ENCODE measurements at regions not wholly inside any gene's neighbourhood (a gene's known extent, or its start where the extent isn't known, plus 50 kb on each side); places are given as distances from the start of the nearest gene placed in this dataset.

GRCh38 chr5:152592416-152592815 lies 187.3 kb upstream of the NMUR2 start:
- TF ChIP-seq CTCF (IDR thresholded peaks at IDR 0.05) (no peak), POLR2AphosphoS5 (IDR thresholded peaks at IDR 0.05) (no peak), EP300 (IDR thresholded peaks at IDR 0.05) (no peak), POLR2A (IDR thresholded peaks at IDR 0.05) (no peak)
